Prostate gland (tissue), 2 donors: ENCODE measurements at regions not wholly inside any gene's neighbourhood (a gene's known extent, or its start where the extent isn't known, plus 50 kb on each side); places are given as distances from the start of the nearest gene placed in this dataset.
"Not testable (repeated sequence)": the region's sequence is repeated elsewhere in the genome, so short reads cannot be mapped to it uniquely, and the experiment has no call there.

ENCODE experiments used
- DNase-seq: peaks from one replicate; pipeline ENCODE4 v3.0.0-alpha.2; 2019; ENCODE audit warnings: low spot score
- H3K27ac ChIP-seq, 2 donors: fragments of 200-600 bp; sonication (generic); 2 replicates each; pipeline ENCODE4 v1.5.1; 2017 to 2019
- H3K27me3 ChIP-seq: fragments of 200-600 bp; sonication (generic); replicated peaks from 2 replicates; pipeline ENCODE4 v1.5.1; 2019; ENCODE audit not compliant: insufficient read depth
- H3K36me3 ChIP-seq, 2 donors: fragments of 200-600 bp; sonication (generic); 1 replicate in 1 of 2; 2 replicates in 1 of 2; pipeline versions ENCODE4 v1.5.1 to v1.8.1; 2017 to 2019
- H3K4me1 ChIP-seq: fragments of 200-600 bp; sonication (generic); replicated peaks from 2 replicates; pipeline ENCODE4 v1.5.1; 2019
- H3K4me3 ChIP-seq, 2 donors: fragments of 200-600 bp; sonication (generic); 2 replicates each; pipeline ENCODE4 v1.5.1; 2017 to 2019
- H3K9me3 ChIP-seq: fragments of 200-600 bp; sonication (generic); 2 replicates; pipeline ENCODE4 v1.5.1; 2017
- CTCF ChIP-seq, 4 experiments: fragments of 200-600 bp in 2 of 4; fragments of 450-650 bp in 2 of 4; sonication (generic) in 2 of 4; IDR thresholded peaks; 1 replicate in 3 of 4; 2 replicates in 1 of 4; pipeline ENCODE4 v1.5.1; 2016 to 2019; ENCODE audit warnings: antibody characterized with exemption in 4 of 4, mild to moderate bottlenecking in 2 of 4, moderate library complexity in 2 of 4
- POLR2A ChIP-seq: fragments of 450-650 bp; IDR thresholded peaks from one replicate; pipeline ENCODE4 v1.6.1; 2016; ENCODE audit warnings: antibody characterized with exemption, mild to moderate bottlenecking
- POLR2AphosphoS5 ChIP-seq: sonication (generic); formaldehyde crosslinking; IDR thresholded peaks from one replicate; pipeline ENCODE4 v1.6.1; 2017; ENCODE audit warnings: antibody characterized with exemption
- WGBS: methylation state at CpG from one replicate; pipeline ENCODE4 v1.1.5; 2018; 5-methylcytosine and 5-hydroxymethylcytosine counted together
- intact Hi-C: fragments of 100-400 bp; cut with DNase I; formaldehyde crosslinking; loops from one replicate; pipeline ENCODE4 v1.14.2; 2022

- WGBS: 98% methylated on average over 4 of the region's 4 CpGs
- H3K36me3 ChIP-seq: no peaks in the 10 kb centered on the region
- no peaks in the 10 kb centered on the region for H3K4me1 ChIP-seq
- H3K4me3 ChIP-seq: no peak overlapping the region
- no peak for TF ChIP-seq POLR2A
- no peak for TF ChIP-seq POLR2AphosphoS5
- no peak for TF ChIP-seq CTCF (IDR thresholded peaks at IDR 0.05)
- H3K9me3 ChIP-seq: no peaks in the 10 kb centered on the region
- no peak overlapping the region for H3K27ac ChIP-seq
- no peaks in the 10 kb centered on the region for H3K27me3 ChIP-seq
- intact Hi-C loops: no loop called here
- DNase-seq: no peak
These were observed 326.7 kb upstream of the THBS1 start for GRCh38 chr15:39254181-39254580.

GRCh38 chr15:39255760-39256159, 325.1 kb upstream of the THBS1 start:
- WGBS: 96% methylated on average over 7 of the region's 7 CpGs
- no peaks in the 10 kb centered on the region for H3K4me1 ChIP-seq
- no peak overlapping the region for H3K4me3 ChIP-seq
- no peaks in the 10 kb centered on the region for H3K27me3 ChIP-seq
- no peaks in the 10 kb centered on the region for H3K9me3 ChIP-seq
- H3K36me3 ChIP-seq: no peaks in the 10 kb centered on the region
- intact Hi-C loops: no loop called here
- no peak overlapping the region for H3K27ac ChIP-seq
- TF ChIP-seq POLR2A: no peak
- no peak for TF ChIP-seq CTCF (IDR thresholded peaks at IDR 0.05)
- no peak for TF ChIP-seq POLR2AphosphoS5
- DNase-seq: no peak

DNA sequence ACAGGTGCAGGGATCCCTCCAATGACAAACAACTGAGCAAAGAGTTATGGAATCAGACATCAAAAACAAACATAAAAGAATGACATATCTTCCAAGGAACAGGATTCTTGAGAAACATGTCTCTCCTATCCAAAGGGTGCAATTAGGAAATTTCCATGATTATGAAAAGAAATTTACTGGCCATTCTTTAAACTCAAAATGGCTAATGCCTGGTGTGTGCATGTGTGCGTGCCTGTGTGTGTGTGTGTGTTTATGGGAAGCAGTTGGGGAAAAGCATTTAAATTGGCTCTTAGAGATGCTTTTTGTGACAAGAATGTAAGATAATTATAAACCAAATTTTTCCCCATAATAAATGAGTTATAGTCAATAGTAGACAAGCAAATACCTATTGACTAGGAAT, 320.5 kb upstream of the THBS1 start:
- Histone ChIP-seq H3K27me3 (no peaks in the 10 kb centered on the region), H3K4me3 (no peak overlapping the region), H3K36me3 (no peaks in the 10 kb centered on the region), H3K27ac (no peak overlapping the region), H3K4me1 (no peaks in the 10 kb centered on the region), H3K9me3 (no peaks in the 10 kb centered on the region)
- intact Hi-C loops: no loop called here
- no peak for DNase-seq
- TF ChIP-seq POLR2AphosphoS5: no peak
- TF ChIP-seq POLR2A: no peak
- TF ChIP-seq CTCF (IDR thresholded peaks at IDR 0.05): no peak
- WGBS: 93% methylated on average over 1 of the region's 1 CpG

GRCh38 chr15:39260791-39261190, 320.1 kb upstream of the THBS1 start:
- Histone ChIP-seq H3K27me3 (no peaks in the 10 kb centered on the region), H3K36me3 (no peaks in the 10 kb centered on the region), H3K4me1 (no peaks in the 10 kb centered on the region), H3K27ac (no peak overlapping the region), H3K9me3 (no peaks in the 10 kb centered on the region), H3K4me3 (no peak overlapping the region)
- DNase-seq: no peak
- TF ChIP-seq CTCF (IDR thresholded peaks at IDR 0.05): no peak
- TF ChIP-seq POLR2AphosphoS5: no peak
- no peak for TF ChIP-seq POLR2A
- intact Hi-C loops: no loop called here

- H3K9me3 ChIP-seq, H3K36me3 ChIP-seq, H3K4me1 ChIP-seq, H3K27me3 ChIP-seq, DNase-seq, intact Hi-C loops, H3K27ac ChIP-seq, H3K4me3 ChIP-seq: not testable (repeated sequence)
- 54% methylated on average over 4 of the region's 4 CpGs for WGBS
These were observed 319.3 kb upstream of the THBS1 start for GRCh38 chr15:39261397-39262183.

- intact Hi-C loops, H3K4me3 ChIP-seq, H3K36me3 ChIP-seq, H3K4me1 ChIP-seq, H3K27ac ChIP-seq, H3K27me3 ChIP-seq, DNase-seq, H3K9me3 ChIP-seq: not testable (repeated sequence)
- WGBS: 67% methylated on average over 6 of the region's 6 CpGs
These were observed 317.7 kb upstream of the THBS1 start for GRCh38 chr15:39262995-39263772.
